GM18526 (cell line): ENCODE measurements at regions not wholly inside any gene's neighbourhood (a gene's known extent, or its start where the extent isn't known, plus 50 kb on each side); places are given as distances from the start of the nearest gene placed in this dataset.

Experiments used
- POLR2A ChIP-seq: IDR thresholded peaks from 3 replicates; pipeline ENCODE4 v1.6.1; 2011; ENCODE audit not compliant: insufficient read length; ENCODE audit errors: extremely low read depth

DNA sequence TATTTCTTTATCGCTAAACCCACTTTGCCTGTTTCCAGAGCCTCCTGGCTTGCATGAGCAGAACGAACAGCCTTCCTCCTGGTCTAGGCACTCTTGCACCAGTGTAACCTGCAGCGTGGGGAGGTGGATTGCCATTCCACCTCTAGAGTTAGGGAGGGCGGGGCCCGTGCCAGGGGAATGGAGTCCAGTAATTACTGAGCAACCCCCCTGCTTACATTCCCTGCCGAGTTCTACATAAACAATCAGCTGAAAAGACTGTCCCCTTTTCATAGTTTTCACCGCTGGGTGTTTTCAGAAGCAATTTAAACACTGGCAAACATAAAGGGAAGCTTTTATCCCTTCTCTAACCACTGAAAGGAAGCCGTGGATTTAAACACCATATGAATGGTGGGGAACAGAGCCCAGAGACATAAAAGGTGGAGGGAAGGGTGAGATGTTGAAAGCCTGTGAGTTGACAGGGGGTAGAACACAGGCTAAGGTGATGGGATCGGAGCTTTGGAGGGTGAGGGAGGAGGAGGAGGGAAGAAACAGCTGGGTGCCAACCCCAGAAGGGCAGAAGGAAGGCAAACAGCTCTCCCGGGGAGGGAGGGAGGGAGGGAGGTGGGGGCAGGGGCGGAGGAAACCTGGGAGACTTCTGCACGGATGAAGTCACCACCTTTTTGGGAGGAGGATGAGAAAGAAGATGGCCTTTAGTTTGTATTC lies 68.0 kb upstream of the WDR26 start:
- TF ChIP-seq POLR2A, result no peak

DNA sequence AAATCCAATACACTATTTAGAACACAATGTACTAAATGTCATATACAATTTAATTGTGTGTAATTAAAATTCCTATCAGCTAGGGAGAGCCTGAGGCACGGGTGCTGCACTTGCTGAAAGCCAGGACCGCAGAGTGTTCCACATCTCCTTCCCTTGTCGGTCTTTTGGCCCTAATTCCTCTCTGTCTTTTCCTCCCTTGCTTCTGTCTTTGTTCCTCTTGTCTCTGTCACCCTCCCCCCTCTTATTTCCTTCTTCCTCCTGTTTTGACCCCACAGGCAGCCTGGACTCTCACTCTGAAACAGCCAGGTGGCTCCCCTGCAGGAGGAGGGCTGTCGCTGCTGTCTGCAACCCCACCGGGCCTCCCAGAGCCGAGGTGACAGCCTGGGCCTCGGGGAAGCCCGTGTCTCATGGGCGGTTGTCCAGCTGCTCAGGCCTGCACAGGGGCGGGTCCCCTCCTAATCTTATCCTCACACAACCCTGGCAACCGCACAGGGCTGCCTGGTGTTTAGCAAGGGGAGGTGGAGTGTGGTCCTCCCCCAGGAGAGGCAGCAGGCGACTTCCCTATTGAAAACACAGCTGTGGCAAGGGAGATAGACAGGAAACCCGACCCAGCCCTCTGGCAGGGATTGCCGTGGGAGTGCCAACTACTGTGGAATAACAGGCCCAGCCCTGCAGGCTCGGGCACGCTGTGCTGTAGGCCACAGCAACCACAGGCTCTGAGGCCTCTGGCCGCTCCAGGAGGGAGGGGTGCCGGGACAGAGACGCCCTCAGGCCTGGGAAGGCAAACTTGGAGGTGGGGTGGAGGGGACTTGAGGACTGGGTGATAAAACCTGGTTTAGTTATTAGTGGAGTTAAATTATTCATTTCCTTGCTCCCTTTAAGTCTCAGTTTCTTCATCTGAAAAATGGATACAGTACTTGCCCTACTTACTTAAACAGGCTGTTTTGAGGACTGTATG lies 68.8 kb upstream of the WDR26 start:
- TF ChIP-seq POLR2A, result no peak

DNA sequence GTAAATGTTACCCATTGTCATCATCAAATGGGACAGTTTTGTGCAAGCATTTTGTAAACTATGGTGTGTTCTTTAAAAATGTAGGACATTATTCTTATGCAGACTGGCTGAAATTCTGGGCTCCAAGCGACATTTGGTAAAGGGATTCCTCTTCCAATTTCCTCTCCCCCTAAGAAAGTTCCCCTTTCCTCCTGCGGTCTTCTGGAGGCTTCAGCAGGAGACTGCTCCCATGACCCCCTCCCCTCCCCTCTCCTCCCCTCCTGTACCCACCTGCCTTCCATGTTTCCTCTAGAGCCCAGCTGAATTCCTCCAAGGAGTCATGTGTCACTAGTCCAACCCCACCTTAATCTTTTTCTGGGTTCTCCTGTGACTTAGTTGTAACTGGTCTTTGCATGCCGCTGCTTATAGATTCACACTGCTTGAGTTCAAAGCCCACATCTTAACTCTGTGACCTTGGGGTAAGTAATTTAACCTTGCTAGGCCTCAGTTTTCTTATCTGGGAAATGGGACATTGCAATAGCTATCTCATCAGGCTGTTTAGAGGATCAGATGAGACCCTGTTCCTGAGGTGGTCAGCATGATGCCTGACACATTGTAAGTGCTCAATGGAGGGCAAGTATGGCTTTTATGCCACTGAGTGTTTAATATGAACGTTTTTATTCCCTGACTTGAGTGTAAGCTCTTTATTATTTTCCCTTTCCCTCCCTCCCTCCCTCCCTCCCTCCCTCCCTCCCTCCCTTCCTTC lies 69.9 kb upstream of the WDR26 start:
- TF ChIP-seq POLR2A, result no peak

DNA sequence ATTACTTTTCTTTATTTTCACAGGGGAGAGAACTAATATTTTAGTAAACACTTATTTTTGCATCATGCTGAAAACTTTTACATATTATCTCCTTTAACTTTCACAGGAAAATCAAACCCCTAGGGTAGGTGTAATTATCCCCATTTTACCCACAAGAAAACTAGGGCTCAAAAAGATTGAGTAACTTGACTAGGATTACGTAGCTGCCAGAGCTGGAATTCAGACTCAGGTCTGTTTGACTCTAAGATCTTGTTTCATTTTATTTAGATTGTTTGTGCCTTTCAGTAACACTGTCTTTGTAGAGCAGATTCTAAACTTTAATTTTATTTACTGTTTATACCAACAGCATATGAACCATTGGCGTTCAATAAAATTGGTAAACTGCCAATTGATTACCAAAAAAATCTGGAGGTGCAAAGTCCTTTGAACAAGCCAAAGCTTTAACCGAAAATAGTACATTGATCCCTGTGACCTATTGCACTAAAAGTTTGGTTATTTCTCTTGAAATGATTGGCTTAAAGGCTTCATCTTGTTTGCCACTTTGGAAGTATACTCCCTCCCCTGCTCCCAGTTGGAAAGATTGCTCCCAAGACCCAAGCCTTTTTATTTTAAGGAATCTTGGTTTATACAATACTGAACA lies 71.0 kb upstream of the WDR26 start:
- TF ChIP-seq POLR2A, result no peak

DNA sequence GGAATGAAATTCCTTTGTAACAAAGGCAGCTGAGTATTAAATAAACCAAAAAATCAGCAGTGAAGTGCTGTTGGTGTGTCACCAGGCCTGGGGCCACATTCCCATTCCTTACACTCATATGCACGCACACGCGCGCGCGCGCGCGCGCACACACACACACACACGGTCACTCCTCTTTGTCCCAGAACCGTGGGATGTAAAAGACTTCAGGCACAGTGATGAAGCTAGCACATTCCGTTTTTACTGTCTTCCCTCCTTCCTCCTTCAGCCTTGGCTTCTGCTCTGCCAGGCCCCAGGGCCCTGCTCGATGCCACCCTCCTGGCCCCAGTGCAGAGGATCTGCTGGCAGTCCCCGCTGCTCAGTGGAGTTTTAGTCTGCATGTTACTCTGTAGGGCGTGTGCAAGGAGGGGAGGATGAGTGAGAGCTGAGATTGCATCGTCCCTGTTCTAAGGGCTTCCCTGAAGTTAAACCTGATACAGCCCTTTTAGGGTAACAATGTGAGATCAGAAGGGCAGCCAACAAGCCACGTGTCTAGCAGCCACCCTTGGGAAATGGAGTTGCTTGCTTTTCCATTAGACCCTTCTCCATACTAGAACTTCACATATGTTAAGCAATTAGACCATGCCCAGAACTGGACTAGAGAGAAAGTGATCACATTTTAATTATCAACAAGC lies 71.7 kb upstream of the WDR26 start:
- no peak for TF ChIP-seq POLR2A

DNA sequence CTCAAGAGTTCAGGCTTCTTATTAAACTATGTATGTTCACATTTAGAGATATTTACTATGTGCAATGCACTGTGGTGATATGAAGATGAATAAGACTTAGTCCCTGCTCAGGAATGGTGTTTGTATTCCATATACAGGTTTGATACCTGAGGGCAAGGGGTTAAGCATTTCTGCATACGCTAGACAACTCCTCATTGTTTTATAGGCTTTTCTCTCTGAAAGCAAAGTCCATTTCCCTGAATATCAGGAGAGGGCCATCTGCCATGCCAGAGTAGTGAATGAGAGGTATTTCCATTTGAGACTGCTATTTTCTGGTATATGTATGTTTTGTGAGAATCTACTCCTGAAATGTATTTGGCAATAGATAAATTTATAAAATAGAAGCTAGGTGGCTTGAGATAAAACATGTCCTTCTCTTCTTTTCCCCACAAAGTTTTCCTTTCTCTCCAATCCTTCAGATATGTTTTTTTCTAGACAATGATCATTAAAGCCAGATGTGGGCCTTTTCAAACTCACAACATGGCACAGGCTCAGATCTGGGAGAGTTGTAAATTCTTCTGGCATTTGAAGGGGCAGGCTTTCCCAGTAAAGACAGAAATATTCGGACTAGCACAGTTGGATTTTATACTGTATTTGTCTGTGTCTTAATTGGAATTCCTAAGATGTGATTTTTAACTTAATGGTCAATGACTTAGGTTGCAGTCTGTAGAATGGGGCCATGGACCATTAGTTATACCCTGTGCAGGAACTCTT lies 73.3 kb upstream of the WDR26 start:
- no peak for TF ChIP-seq POLR2A

DNA sequence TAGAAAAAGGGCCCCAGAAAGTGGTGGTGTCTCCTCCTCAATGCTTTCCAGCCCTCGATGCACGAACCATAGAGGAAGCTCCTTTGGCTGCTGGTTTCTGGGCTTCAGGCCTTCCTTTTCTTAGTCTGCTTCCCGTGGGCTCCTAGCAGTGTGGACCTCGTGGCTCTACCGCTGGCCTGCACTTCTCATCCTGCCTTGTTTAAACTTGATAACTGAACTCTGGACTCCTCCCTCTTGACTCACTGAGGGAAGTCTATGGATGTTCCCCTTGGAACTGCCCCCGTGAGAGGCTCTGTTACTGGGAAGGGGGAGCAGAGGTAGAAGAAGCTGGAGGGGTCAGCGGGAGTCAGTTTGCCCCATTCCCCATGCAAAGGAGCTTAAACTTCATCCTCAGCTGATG lies 75.3 kb upstream of the WDR26 start:
- no peak for TF ChIP-seq POLR2A

DNA sequence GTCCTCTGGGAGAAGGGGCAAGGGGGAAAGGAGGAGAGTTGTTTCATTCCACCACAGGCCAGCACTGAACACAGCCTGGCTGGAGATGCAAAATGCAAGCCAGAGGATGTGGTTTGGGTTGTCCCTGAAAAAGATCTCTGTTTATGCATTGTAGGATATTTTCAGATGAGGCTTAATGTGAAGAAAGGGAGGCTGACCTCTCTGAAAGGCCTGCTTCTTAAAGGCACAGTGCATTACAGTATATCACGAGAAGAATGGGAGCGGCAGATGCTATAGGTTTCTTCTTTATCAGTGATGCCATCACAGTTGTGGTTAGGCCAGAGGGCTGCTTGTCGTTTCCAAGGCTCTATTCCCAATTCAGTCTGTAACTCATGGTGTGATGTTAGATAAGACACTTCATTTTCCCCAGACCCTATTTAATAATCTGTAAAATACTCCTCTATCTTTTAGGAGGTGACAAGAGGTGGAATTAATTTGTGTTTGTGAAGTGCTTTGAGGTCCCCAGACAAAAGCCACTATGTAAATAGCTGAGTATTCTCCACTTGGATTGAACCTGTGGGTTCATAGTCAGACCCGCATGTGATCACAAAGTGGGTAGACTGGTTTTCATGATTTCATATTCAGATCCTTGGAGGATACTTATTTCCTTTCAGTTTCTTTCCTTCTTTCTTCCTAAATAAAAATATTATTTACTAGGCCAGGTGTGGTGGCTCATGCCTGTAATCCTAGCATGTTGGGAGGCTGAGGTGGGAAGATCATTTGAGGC lies 76.5 kb upstream of the WDR26 start:
- TF ChIP-seq POLR2A, result no peak

DNA sequence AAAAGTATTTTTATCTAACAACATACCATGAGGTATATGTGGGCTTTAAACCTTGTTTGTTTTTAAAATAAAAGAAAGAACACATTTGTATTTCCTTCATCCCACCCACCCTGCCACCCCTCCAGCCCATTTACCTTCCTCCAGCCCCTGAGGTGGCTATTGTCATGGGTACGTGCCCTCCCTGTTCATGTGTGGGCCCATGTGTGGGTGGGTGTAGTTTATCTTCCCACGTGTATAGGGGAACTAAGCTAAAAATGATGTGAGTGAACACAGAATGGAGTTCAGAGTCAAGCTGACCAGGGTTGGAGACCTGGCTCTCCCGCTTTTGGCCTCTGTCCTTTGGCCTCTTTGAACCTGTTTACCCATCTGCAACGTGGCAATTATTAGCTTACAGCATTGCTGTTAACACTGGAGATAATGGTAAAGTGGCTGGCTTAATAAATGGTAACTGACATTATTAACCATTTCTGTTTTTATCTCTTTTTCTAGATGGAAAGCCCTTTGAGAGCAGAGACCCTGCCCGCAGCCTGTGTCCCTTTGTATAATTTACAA lies 78.1 kb upstream of the WDR26 start:
- TF ChIP-seq POLR2A, result no peak

DNA sequence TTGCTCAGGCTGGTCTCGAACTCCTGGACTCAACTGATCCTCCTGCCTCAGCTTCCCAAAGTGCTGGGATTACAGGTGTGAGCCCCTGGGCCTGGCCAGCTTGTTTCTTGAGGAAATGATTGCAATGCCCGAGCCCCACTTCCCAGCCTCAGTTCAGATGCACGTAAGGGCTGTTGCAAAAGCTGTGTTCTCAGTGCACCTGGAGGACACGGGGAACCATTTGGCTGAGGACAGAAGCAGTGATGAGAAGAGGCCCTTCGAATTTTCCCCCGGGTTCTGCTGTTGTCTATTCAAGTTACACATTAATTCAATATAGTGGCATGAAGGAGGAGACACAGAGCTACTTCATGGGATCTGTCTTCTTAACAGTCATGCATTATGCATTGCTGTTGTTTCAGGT lies 78.8 kb upstream of the WDR26 start:
- no peak for TF ChIP-seq POLR2A

DNA sequence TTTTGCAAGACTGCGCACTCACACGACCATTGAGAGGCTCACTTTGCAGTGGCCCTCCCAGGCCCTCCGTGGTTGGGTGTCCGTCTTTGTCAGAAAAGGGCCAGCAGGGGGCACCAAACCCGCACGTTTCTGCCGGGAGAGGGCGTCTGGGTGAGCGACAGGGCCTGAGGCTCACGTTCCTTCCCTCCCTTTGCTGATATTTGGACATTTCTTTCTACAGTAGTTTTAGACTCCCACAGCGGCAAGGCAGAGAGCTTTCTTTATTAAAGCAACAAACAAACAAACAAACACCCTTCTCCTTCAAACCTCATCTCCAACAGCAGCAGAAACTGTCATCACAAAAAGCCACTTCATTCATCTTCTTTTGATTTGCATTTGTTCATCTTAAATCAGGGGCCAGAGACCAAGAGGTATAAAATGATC lies 79.2 kb upstream of the WDR26 start:
- no peak for TF ChIP-seq POLR2A

DNA sequence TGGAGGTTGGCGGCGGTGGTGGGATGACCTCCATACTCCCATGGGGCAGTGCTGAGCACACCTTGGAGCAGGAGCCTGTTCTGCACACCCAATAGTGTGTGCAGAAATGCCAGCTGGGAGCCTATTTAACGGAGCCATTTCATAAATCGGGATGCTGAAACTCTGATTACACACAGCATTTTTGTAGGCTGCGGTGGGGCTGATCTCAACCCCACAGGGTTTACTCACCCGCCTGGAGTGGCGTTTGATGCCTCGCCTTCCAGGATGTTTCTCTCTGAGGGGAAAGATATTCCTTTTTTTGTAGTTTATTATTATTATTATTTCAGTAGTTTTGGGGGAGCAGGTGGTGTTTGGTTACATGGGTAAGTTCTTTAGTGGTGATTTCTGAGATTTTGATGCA lies 82.6 kb upstream of the WDR26 start:
- TF ChIP-seq POLR2A, result no peak

DNA sequence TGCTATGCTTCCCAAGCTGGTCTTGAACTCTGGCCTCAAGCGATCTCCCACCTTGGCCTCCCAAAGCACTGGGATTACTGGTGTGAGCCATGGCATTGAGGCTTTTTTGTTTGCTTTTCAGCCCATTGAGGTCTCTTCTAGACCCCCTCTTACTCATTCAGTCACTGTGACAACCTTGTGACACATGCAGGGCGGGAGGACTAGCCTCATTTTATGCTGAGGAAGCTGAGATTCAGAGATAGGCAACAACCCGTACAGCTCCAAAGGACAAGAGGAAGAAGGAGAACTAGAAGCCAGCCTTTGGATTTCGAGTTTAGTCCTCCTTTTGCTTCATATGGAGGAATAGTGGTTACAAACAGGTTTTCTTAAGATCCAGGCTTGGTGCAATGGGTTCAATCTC lies 83.9 kb upstream of the WDR26 start:
- no peak for TF ChIP-seq POLR2A
